Esophagus muscularis mucosa (tissue), 4 donors: ENCODE measurements at regions not wholly inside any gene's neighbourhood (a gene's known extent, or its start where the extent isn't known, plus 50 kb on each side); places are given as distances from the start of the nearest gene placed in this dataset.

Source experiments
- DNase-seq: peaks from one replicate; pipeline ENCODE4 v3.0.0-alpha.2; 2017; ENCODE audit errors: extremely low spot score
- H3K27ac ChIP-seq, 4 donors: fragments of 200-600 bp; sonication (generic); replicated peaks in 1 of 4; 1 replicate in 3 of 4; 2 replicates in 1 of 4; pipeline ENCODE4 v1.5.1; 2016 to 2019; ENCODE audit warnings: mild to moderate bottlenecking in 1 of 4
- H3K27me3 ChIP-seq, 4 donors: fragments of 200-600 bp; sonication (generic); one replicate each; pipeline versions ENCODE4 v1.5.1 to v1.6.0; 2016 to 2019
- H3K36me3 ChIP-seq, 4 donors: fragments of 200-600 bp; sonication (generic); one replicate each; pipeline ENCODE4 v1.5.1; 2016 to 2019
- H3K4me1 ChIP-seq, 4 donors: fragments of 200-600 bp; sonication (generic); one replicate each; pipeline ENCODE4 v1.5.1; 2016 to 2019
- H3K4me3 ChIP-seq, 4 donors: fragments of 200-600 bp; sonication (generic); 1 replicate in 2 of 4; 2 replicates in 2 of 4; pipeline ENCODE4 v1.5.1; 2016 to 2019; ENCODE audit warnings: mild to moderate bottlenecking in 4 of 4, moderate library complexity in 1 of 4
- H3K9me3 ChIP-seq, 4 donors: fragments of 200-600 bp; sonication (generic); 1 replicate in 3 of 4; 2 replicates in 1 of 4; pipeline ENCODE4 v1.5.1; 2016 to 2019
- CTCF ChIP-seq, 3 experiments: fragments of 200-600 bp in 2 of 3; fragments of 450-650 bp in 1 of 3; sonication (generic) in 2 of 3; IDR thresholded peaks; one replicate each; pipeline ENCODE4 v1.5.1; 2017 to 2019; ENCODE audit warnings: antibody characterized with exemption in 3 of 3, mild to moderate bottlenecking in 2 of 3, moderate library complexity in 1 of 3
- EP300 ChIP-seq: sonication (generic); formaldehyde crosslinking; IDR thresholded peaks from one replicate; pipeline ENCODE4 v1.6.1; 2017; ENCODE audit warnings: antibody characterized with exemption
- POLR2A ChIP-seq: fragments of 450-650 bp; IDR thresholded peaks from one replicate; pipeline ENCODE4 v1.6.1; 2017; ENCODE audit warnings: antibody characterized with exemption, moderate library complexity, mild to moderate bottlenecking, low read depth
- POLR2AphosphoS5 ChIP-seq, 2 donors: sonication (generic); formaldehyde crosslinking; IDR thresholded peaks; one replicate each; pipeline ENCODE4 v1.6.1; 2017; ENCODE audit warnings: antibody characterized with exemption in 2 of 2
- WGBS: methylation state at CpG from one replicate; pipeline ENCODE4 v1.1.5; 2018; 5-methylcytosine and 5-hydroxymethylcytosine counted together
- intact Hi-C: fragments of 100-400 bp; cut with DNase I; formaldehyde crosslinking; loops from one replicate; pipeline ENCODE4 v1.15.1; 2023

GRCh38 chr2:150279686-150280085 lies 207.8 kb downstream of the RND3 start:
- Histone ChIP-seq H3K9me3 (peaks cover 0 to 7% (median 2%) of the 10 kb centered on the region in 4 donors), H3K27me3 (no peaks in the 10 kb centered on the region), H3K4me3 (no peak overlapping the region), H3K27ac (peak overlapping the region in 2 of 4 donors; percentile 18 to 25), H3K4me1 (peaks cover 5 to 25% (median 17%) of the 10 kb centered on the region in 4 donors), H3K36me3 (no peaks in the 10 kb centered on the region)
- 38% methylated on average over 1 of the region's 1 CpG for WGBS
- TF ChIP-seq POLR2AphosphoS5 (IDR thresholded peaks at IDR 0.05) (no peak), POLR2A (no peak)
- intact Hi-C loops: no loop called here
- no peak for DNase-seq

GRCh38 chr2:150276737-150277136 lies 210.7 kb downstream of the RND3 start:
- no peak for DNase-seq
- no peaks in the 10 kb centered on the region for H3K36me3 ChIP-seq
- 86% methylated on average over 1 of the region's 1 CpG for WGBS
- TF ChIP-seq CTCF (IDR thresholded peaks at IDR 0.05): no peak
- H3K9me3 ChIP-seq: peaks cover 0 to 7% (median 2%) of the 10 kb centered on the region in 4 donors
- no peaks in the 10 kb centered on the region for H3K27me3 ChIP-seq
- H3K27ac ChIP-seq: no peak overlapping the region
- peaks cover 0 to 24% (median 15%) of the 10 kb centered on the region in 4 donors for H3K4me1 ChIP-seq
- intact Hi-C loops: no loop called here
- no peak overlapping the region for H3K4me3 ChIP-seq

GRCh38 chr2:150274108-150274507 lies 213.4 kb downstream of the RND3 start:
- Histone ChIP-seq H3K9me3 (peaks cover 0 to 7% (median 2%) of the 10 kb centered on the region in 4 donors), H3K36me3 (no peaks in the 10 kb centered on the region), H3K27me3 (no peaks in the 10 kb centered on the region), H3K4me3 (no peak overlapping the region), H3K4me1 (peaks cover 0 to 17% (median 10%) of the 10 kb centered on the region in 4 donors), H3K27ac (no peak overlapping the region)
- no peak for DNase-seq
- intact Hi-C loops: no loop called here
- no peak for TF ChIP-seq POLR2A
- TF ChIP-seq EP300: no peak
- no peak for TF ChIP-seq POLR2AphosphoS5 (IDR thresholded peaks at IDR 0.05)
- no peak for TF ChIP-seq CTCF (IDR thresholded peaks at IDR 0.05)
- 64% methylated on average over 3 of the region's 3 CpGs for WGBS

- Histone ChIP-seq H3K27ac (no peak overlapping the region), H3K27me3 (no peaks in the 10 kb centered on the region), H3K4me3 (no peak overlapping the region), H3K4me1 (peaks cover 0 to 17% (median 10%) of the 10 kb centered on the region in 4 donors), H3K9me3 (peaks cover 0 to 7% (median 2%) of the 10 kb centered on the region in 4 donors), H3K36me3 (no peaks in the 10 kb centered on the region)
- TF ChIP-seq POLR2AphosphoS5 (IDR thresholded peaks at IDR 0.05) (no peak), CTCF (IDR thresholded peaks at IDR 0.05) (no peak), EP300 (no peak), POLR2A (no peak)
- intact Hi-C loops: no loop called here
- no peak for DNase-seq
These were observed 215.3 kb downstream of the RND3 start for GRCh38 chr2:150271952-150272802.

- WGBS: 85% methylated on average over 3 of the region's 3 CpGs
- Histone ChIP-seq H3K9me3 (no peaks in the 10 kb centered on the region), H3K4me3 (no peak overlapping the region), H3K4me1 (peaks cover 0 to 17% (median 10%) of the 10 kb centered on the region in 4 donors), H3K27me3 (no peaks in the 10 kb centered on the region), H3K36me3 (no peaks in the 10 kb centered on the region), H3K27ac (no peak overlapping the region)
- no peak for DNase-seq
- no peak for TF ChIP-seq EP300
- TF ChIP-seq POLR2AphosphoS5 (IDR thresholded peaks at IDR 0.05): no peak
- no peak for TF ChIP-seq POLR2A
- no peak for TF ChIP-seq CTCF (IDR thresholded peaks at IDR 0.05)
- intact Hi-C loops: no loop called here
These were observed 219.6 kb downstream of the RND3 start for GRCh38 chr2:150267651-150268415.
